Stimulated activated CD4-positive, alpha-beta T cell treated with anti-CD3 and anti-CD28 coated beads, Interleukin-12 subunit alpha, Interleukin-12 subunit beta, amount 100 ng/mL, for 48 hours (primary cell): ENCODE measurements at regions not wholly inside any gene's neighbourhood (a gene's known extent, or its start where the extent isn't known, plus 50 kb on each side); places are given as distances from the start of the nearest gene placed in this dataset.

Source experiments
- DNase-seq, 3 donors: peaks; one replicate each; pipeline ENCODE4 v3.0.0-alpha.2; 2020; ENCODE audit warnings: low read depth in 2 of 3, low spot score in 1 of 3

DNA sequence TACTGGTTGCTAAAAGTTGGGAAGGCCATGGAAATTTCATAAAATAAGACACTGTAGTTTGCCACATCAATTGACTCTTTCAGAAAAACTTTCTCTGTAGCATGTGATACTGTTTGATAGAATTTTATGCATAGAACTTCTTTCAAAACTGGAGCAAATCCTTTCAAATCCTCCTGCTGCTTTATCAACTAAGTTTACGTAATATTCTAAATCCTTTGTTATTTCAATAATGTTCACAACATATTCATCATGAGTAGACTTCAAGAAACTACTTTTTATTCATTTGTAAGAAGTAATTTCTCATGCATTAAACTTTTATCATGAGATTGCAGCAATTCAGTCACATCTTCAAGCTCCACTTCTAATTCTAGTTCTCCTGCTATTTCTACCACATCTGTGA is 199.3 kb downstream of the PCDH18 start:
- DNase-seq = no peak

DNA sequence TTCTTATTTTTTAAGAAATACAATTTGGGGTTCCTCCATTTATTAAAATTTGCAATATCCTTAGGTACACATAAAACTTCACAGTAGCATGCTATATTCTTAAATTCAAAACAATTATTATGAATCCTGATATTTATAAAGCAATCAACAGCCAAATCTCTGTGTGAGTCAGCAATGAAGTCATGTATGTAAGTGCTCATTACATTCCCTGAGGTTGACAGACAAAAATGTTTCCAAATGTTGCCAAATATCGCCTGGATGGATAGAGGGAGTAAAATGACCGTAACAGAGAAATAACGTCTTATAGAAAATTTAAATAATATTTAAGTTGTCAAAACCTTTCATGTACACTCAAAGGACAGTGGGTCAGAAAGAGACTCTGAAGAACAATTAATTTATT is 220.0 kb downstream of the PCDH18 start:
- no peak for DNase-seq

DNA sequence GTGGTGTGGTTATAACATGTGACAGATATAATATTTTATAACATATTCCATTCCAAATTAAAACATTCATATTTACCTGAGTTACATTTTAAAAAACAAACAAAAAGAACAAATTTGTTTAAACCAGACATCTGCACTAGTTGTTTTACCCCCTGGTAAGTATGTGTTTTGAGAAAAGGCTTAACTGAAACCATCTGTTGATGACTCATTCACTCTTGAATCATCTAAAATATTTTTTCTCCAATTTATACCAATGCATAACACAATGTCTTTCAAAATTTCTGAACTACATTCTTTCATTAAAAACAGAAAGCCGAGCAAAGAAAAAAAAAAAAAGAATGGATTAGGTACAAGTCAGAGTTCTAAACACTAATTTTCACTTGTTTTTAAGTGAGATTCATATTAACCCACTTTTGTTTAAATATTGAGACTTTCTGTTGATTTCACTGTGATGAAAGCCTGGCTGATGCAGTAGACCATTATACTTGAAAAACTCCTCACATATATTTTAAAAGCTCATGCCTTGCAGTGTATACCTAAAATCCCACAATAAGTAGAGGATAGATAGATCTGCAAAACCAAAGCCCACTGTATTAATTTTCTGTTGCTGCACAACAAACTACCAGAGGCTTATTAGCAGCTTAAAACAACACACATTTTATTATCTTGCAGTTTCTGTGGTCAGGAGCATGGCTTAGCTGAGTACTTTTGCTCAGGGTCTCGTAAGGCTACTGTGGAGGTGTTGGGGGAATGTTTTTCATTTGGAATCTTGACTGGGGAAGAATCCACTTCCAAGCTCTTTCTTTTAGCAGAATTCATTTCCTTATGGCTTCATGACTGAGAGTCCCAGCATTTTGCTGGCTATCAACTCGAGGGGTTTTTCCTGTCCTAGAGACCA is 221.5 kb downstream of the PCDH18 start:
- DNase-seq = no peak

DNA sequence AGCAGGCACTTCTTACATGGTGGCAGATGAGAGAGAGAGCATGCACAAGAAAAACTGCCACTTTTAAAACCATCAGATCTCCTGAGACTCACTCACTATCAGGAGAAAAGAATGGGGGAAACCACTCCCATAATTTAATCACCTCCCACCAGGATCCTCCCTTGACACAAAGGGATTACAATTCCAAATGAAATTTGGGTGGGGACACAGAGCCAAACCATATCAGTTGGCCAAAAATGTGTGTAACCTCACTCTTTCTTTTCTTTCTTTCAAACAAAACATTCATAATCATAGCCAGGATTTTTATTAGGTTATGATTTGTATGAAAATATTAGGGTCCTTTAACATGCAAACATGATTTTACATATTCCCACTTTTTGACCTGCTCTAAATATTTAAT is 222.1 kb downstream of the PCDH18 start:
- no peak for DNase-seq

DNA sequence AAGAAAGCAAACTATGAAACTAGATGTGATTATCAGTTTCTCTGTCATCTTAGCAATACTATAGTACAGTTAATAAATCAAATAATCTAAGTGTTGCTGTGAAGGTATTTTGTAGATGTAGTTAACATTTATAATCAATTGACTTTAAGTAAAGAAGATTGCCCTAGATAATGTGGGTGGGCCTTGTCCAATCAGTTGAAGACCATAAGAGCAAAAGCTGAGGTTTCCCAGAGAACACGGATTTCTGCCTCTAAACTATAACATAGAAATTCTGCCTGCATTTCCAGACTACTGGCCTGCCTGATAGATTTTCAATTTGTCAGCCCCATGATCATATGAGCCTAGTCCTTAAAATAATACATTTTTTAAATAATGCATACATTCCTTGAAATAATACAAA is 222.9 kb downstream of the PCDH18 start:
- DNase-seq = no peak

- no peak for DNase-seq
Measured at GRCh38 chr4:137307806-137308205, 224.5 kb downstream of the PCDH18 start.

- no peak for DNase-seq
Measured at GRCh38 chr4:137300776-137301175, 231.5 kb downstream of the PCDH18 start.

- DNase-seq = no peak
Measured at GRCh38 chr4:137299281-137299680, 233.0 kb downstream of the PCDH18 start.

GRCh38 chr4:137293281-137293680 is 239.0 kb downstream of the PCDH18 start:
- DNase-seq = no peak

- DNase-seq = no peak
Measured at GRCh38 chr4:137283737-137284136, 248.6 kb downstream of the PCDH18 start.

DNA sequence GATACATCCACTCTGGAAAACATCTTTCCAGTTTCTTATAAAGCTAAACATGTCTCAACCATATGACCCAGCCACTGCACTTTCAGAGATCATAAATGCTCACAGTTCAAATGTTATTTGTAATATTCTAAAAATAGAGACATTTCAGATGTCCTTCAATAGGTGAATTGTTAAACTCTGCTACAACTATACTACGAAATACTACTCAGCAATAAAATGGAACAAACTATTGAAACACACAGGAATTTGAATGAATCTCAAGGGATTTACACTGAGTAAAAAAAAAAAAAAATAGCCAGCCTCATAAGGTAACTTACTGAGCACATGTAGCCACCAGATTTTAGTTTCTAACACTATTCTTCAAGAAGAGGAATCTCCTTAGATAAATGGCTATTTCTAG is 253.9 kb downstream of the PCDH18 start:
- DNase-seq = no peak

DNA sequence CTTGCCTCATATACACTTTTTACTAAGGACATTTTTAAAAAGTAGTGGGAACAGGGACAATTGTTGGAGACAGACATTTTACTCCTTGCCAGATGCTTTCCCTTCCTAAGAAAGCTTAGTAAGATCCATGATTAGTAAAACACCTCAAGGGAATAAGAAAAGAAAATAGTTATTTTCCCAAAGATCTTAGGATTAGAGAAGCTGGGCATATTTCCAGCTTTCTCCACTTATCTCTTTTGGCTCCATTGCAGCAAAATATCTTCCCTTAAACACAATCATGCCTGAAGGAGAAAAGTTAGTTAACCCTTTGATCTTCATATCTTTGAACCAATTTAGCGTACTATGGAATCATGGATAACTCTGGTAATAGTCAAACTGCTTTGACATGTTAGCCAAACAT is 257.9 kb downstream of the PCDH18 start:
- no peak for DNase-seq

- DNase-seq = no peak
Measured at GRCh38 chr4:137267024-137267423, 265.3 kb downstream of the PCDH18 start.

DNA sequence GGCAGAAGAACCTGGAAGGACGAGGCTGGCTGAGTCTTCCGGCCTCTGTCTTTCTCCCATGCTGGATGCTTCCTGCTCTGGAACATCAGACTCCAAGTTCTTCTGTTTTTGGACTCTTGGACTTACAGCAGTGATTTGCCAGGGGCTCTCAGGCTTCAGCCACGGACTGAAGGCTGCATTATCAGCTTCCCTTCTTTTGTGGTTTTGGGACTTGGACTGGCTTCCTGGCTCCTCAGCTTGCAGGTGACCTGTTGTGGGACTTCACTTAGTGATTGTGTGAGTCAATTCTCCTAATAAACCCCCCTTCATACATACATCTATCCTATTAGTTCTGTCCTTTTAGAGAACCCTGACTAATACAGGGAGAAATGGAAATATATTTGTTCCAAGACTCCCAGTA is 265.8 kb downstream of the PCDH18 start:
- DNase-seq = no peak

- DNase-seq = no peak
Measured at GRCh38 chr4:137263206-137263605, 269.1 kb downstream of the PCDH18 start.

DNA sequence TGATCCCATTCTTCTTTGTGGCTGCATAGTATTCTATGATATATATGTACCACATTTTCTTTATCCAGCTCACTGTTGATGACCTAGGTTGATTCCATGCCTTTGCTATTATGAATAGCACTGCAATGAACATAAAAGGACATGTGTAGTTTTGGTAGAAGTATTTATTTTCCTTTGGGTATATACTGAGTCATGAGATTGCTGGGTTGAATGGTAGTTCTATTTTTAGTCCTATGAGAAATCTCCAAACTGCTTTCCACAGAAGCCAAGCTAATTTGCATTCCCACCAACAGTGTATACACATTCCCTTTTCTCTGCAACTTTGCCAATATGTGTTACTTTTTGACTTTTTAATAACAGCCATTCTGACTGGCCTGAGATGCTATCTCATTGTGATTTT is 278.3 kb downstream of the PCDH18 start:
- DNase-seq = no peak

- DNase-seq = no peak
Measured at GRCh38 chr4:137249112-137249511, 283.2 kb downstream of the PCDH18 start.

GRCh38 chr4:137238456-137239162 is 293.7 kb downstream of the PCDH18 start:
- no peak for DNase-seq

DNA sequence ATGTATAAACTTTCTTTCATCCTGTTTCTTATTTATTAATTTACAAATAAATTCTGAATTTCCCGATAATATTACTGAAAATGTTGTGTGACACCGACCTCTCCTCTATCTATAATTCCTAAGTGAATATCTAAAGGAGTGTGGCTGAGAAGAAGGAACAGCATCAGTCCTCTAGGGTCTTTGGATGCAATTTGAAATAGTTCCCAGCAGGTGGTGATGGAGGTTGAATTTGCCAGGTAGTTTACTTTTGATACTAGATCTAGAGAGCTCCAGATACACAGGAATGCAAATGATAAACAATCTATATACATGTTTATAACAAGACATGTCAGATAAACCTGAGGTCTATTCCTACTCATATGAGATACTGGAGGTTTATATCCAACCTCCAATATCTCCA is 305.4 kb downstream of the PCDH18 start:
- DNase-seq = no peak

- DNase-seq = no peak
Measured at GRCh38 chr4:137226221-137226620, 306.1 kb downstream of the PCDH18 start.

DNA sequence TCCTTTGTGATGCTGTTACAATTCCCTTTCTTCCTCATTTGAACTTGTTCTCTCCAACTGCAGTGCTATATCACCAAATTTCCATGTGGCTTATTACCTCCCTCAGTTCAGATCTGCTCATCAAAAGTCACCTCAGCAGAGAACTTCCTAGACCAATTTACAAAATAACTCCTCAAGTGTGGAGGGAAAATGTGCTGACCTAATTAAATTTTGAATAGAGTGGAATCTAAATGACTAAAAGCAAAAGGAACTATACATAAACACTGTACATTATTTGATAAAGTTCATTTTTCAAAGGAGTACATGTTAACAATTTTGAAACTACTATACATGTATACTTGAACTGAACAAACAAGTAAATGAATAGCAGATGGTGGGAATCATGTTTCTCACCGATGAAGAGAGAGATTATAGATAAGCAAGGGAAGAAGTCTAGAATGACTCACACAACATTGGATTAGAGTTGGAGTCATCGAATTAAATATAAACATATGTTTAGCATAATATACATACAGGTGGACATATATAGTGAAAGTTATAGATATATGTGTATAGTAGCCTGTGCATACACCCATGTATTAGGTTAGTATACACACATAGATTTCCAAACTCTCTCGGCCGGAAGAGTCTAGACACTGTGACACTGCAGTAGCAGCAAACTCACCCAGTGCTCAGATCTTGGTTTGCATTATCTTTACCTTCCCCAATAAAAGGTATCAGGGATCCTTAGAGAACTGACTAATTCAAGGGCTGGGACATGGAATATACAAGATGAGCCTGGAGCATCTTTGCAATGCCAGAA is 318.7 kb downstream of the PCDH18 start:
- no peak for DNase-seq

- DNase-seq = no peak
Measured at GRCh38 chr4:137212601-137213000, 319.7 kb downstream of the PCDH18 start.
